Keratinocyte (primary cell): ENCODE measurements at regions not wholly inside any gene's neighbourhood (a gene's known extent, or its start where the extent isn't known, plus 50 kb on each side); places are given as distances from the start of the nearest gene placed in this dataset.

Experiments
- DNase-seq: peaks from one replicate; pipeline ENCODE4 v3.0.0-alpha.2; 2011; ENCODE audit warnings: low read depth, missing footprints, low spot score
- FAIRE-seq: peaks from 2 replicates; lab custom pipeline; 2011; peaks lifted over from hg19 to GRCh38; lab: Jason Lieb, UNC
- H2AFZ ChIP-seq: 2 replicates; pipeline ENCODE4 v1.6.0; 2012; ENCODE audit warnings: low read length, control low read depth, inconsistent platforms; ENCODE audit not compliant: control insufficient read depth
- H3K27ac ChIP-seq: 2 replicates; pipeline ENCODE4 v1.5.1; 2011; ENCODE audit warnings: low read length; ENCODE audit not compliant: control insufficient read depth, insufficient read depth
- H3K27me3 ChIP-seq: 3 replicates; pipeline ENCODE4 v1.6.0; 2011; ENCODE audit warnings: low read length; ENCODE audit not compliant: control insufficient read depth, insufficient read depth; ENCODE audit errors: extremely low read depth
- H3K36me3 ChIP-seq, 2 experiments: 2 replicates in 1 of 2; 3 replicates in 1 of 2; pipeline ENCODE4 v1.5.1; 2011; ENCODE audit warnings: low read length in 2 of 2, mild to moderate bottlenecking in 1 of 2; ENCODE audit not compliant: control insufficient read depth in 2 of 2, insufficient read depth in 2 of 2; ENCODE audit errors: extremely low read depth in 1 of 2
- H3K4me1 ChIP-seq: 3 replicates; pipeline ENCODE4 v1.5.1; 2011; ENCODE audit warnings: low read length; ENCODE audit not compliant: control insufficient read depth, insufficient read depth; ENCODE audit errors: extremely low read depth
- H3K4me2 ChIP-seq: 3 replicates; pipeline ENCODE4 v1.6.0; 2011; ENCODE audit warnings: low read depth, low read length; ENCODE audit not compliant: control insufficient read depth, insufficient read depth; ENCODE audit errors: extremely low read depth
- H3K4me3 ChIP-seq, 3 experiments: fragments of 200-600 bp in 1 of 3; sonication (generic) in 1 of 3; 2 replicates in 2 of 3; 3 replicates in 1 of 3; pipeline ENCODE4 v1.5.1; 2011 to 2016; ENCODE audit warnings: low read length in 3 of 3, mild to moderate bottlenecking in 3 of 3, control low read depth in 2 of 3, inconsistent platforms in 1 of 3, low read depth in 1 of 3, mixed read lengths in 1 of 3, mixed run types in 1 of 3, moderate library complexity in 1 of 3; ENCODE audit not compliant: control insufficient read depth in 2 of 3, insufficient read depth in 2 of 3; ENCODE audit errors: extremely low read depth in 1 of 3
- H3K79me2 ChIP-seq: 2 replicates; pipeline ENCODE4 v1.6.0; 2012; ENCODE audit warnings: low read length; ENCODE audit not compliant: control insufficient read depth, insufficient read depth
- H3K9ac ChIP-seq: 3 replicates; pipeline ENCODE4 v1.6.0; 2011; ENCODE audit warnings: low read length; ENCODE audit not compliant: control insufficient read depth, insufficient read depth; ENCODE audit errors: extremely low read depth
- H3K9me1 ChIP-seq: 3 replicates; pipeline ENCODE4 v1.6.0; 2011; ENCODE audit warnings: low read length; ENCODE audit not compliant: control insufficient read depth, insufficient read depth; ENCODE audit errors: extremely low read depth
- H3K9me3 ChIP-seq: 2 replicates; pipeline ENCODE4 v1.5.1; 2012; ENCODE audit warnings: low read depth, low read length; ENCODE audit not compliant: control insufficient read depth
- H4K20me1 ChIP-seq: 3 replicates; pipeline ENCODE4 v1.6.0; 2011; ENCODE audit warnings: low read length; ENCODE audit not compliant: control insufficient read depth, insufficient read depth; ENCODE audit errors: extremely low read depth
- EZH2 ChIP-seq: IDR thresholded peaks from one replicate; pipeline ENCODE4 v1.6.1; 2012; ENCODE audit warnings: inconsistent platforms, mild to moderate bottlenecking, low read length, moderate library complexity
- dilution Hi-C: fragments of 300-500 bp; cut with MboI; formaldehyde crosslinking; loops from one replicate; pipeline ENCODE4 v1.7.0; 2020; ENCODE audit warnings: low sequenced_read_pairs; ENCODE audit not compliant: extremely low pct_ligation_motif_present
- TF ChIP-seq, protein P1 (sequence below), 3 experiments: IDR thresholded peaks in 1 of 3; conservative IDR thresholded peaks in 1 of 3; optimal IDR thresholded peaks in 1 of 3; 2 replicates in 2 of 3; 3 replicates in 1 of 3; pipeline versions ENCODE3 to v1.5.1; 2011; ENCODE audit warnings: low read length in 3 of 3, mild to moderate bottlenecking in 3 of 3, moderate library complexity in 2 of 3, control low read depth in 1 of 3, inconsistent platforms in 1 of 3; ENCODE audit not compliant: insufficient read depth in 2 of 3; ENCODE audit errors: extremely low read depth in 1 of 3

DNA sequence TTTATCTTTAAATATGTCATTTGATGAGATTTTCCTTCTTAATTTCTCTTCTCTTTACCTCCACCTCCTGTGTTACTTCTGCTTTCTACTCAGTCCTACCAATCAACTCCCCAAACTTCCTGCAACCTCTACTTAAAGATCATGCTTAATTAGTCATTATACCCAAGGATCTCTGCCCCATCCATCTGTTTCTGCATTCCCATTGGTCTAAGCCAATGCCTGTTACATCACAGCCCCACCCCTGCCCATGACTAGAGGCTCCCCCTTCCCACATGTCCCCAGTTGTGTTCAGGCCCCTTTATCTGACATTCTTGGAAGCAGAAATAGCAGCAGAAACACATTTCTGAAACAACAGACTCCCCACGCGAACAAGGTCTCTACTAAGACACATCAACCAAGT is 319.1 kb upstream of the NFE2L3 start:
- dilution Hi-C loops: loop anchor here (25.0 kb wide), 1 partner anchor 246 kb away; no protein-coding TSS in a partner anchor
- no peaks in the 10 kb centered on the region for H3K9me1 ChIP-seq
- no peak overlapping the region for H3K4me3 ChIP-seq
- no peaks in the 10 kb centered on the region for H3K36me3 ChIP-seq
- no peak overlapping the region for H3K27ac ChIP-seq
- H2AFZ ChIP-seq: no peak overlapping the region
- H4K20me1 ChIP-seq: no peaks in the 10 kb centered on the region
- no peaks in the 10 kb centered on the region for H3K9me3 ChIP-seq
- no peak overlapping the region for H3K9ac ChIP-seq
- peaks cover 5% of the 10 kb centered on the region for H3K4me1 ChIP-seq
- TF ChIP-seq EZH2: no peak
- TF ChIP-seq, protein P1, sequence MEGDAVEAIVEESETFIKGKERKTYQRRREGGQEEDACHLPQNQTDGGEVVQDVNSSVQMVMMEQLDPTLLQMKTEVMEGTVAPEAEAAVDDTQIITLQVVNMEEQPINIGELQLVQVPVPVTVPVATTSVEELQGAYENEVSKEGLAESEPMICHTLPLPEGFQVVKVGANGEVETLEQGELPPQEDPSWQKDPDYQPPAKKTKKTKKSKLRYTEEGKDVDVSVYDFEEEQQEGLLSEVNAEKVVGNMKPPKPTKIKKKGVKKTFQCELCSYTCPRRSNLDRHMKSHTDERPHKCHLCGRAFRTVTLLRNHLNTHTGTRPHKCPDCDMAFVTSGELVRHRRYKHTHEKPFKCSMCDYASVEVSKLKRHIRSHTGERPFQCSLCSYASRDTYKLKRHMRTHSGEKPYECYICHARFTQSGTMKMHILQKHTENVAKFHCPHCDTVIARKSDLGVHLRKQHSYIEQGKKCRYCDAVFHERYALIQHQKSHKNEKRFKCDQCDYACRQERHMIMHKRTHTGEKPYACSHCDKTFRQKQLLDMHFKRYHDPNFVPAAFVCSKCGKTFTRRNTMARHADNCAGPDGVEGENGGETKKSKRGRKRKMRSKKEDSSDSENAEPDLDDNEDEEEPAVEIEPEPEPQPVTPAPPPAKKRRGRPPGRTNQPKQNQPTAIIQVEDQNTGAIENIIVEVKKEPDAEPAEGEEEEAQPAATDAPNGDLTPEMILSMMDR (optimal IDR thresholded peaks at IDR 0.05 in 1 of 3, IDR thresholded peaks at IDR 0.05 in 1 of 3, conservative IDR thresholded peaks at IDR 0.05 in 1 of 3; ENCODE audit: extremely low read depth in 1 of 3, insufficient read depth in 2 of 3, low read length in 3 of 3): no peak
- no peaks in the 10 kb centered on the region for H3K27me3 ChIP-seq
- DNase-seq (no peak), FAIRE-seq (no peak)
- H3K4me2 ChIP-seq: no peak overlapping the region
- H3K79me2 ChIP-seq: no peaks in the 10 kb centered on the region

- no peaks in the 10 kb centered on the region for H3K36me3 ChIP-seq
- peaks cover 5% of the 10 kb centered on the region for H3K4me1 ChIP-seq
- no peaks in the 10 kb centered on the region for H3K79me2 ChIP-seq
- no peak overlapping the region for H3K4me3 ChIP-seq
- dilution Hi-C loops: loop anchor here (25.0 kb wide), 1 partner anchor 247 kb away; no protein-coding TSS in a partner anchor
- H2AFZ ChIP-seq: no peak overlapping the region
- H4K20me1 ChIP-seq: no peaks in the 10 kb centered on the region
- no peak overlapping the region for H3K27ac ChIP-seq
- no peak for TF ChIP-seq EZH2
- TF ChIP-seq, protein P1 (optimal IDR thresholded peaks at IDR 0.05 in 1 of 3, IDR thresholded peaks at IDR 0.05 in 1 of 3, conservative IDR thresholded peaks at IDR 0.05 in 1 of 3; ENCODE audit: extremely low read depth in 1 of 3, insufficient read depth in 2 of 3, low read length in 3 of 3): no peak
- no peaks in the 10 kb centered on the region for H3K9me1 ChIP-seq
- no peak overlapping the region for H3K9ac ChIP-seq
- DNase-seq (no peak), FAIRE-seq (no peak)
- no peak overlapping the region for H3K4me2 ChIP-seq
- H3K9me3 ChIP-seq: no peaks in the 10 kb centered on the region
- no peaks in the 10 kb centered on the region for H3K27me3 ChIP-seq
These were observed 317.9 kb upstream of the NFE2L3 start for GRCh38 chr7:25834050-25834449.
